Endodermal cell (in vitro differentiated cells): ENCODE measurements at regions not wholly inside any gene's neighbourhood (a gene's known extent, or its start where the extent isn't known, plus 50 kb on each side); places are given as distances from the start of the nearest gene placed in this dataset.

Experiments used
- DNase-seq: peaks from one replicate; pipeline ENCODE4 v3.0.0-alpha.2; 2017
- H3K27ac ChIP-seq: 2 replicates; pipeline ENCODE4 v1.5.1; 2013; ENCODE audit warnings: mild to moderate bottlenecking, low read depth, low read length, moderate library complexity
- H3K27me3 ChIP-seq: 2 replicates; pipeline ENCODE4 v1.6.1; 2013; ENCODE audit warnings: mild to moderate bottlenecking, low read length, moderate library complexity; ENCODE audit not compliant: insufficient read depth, control insufficient read depth, poor library complexity, severe bottlenecking
- H3K36me3 ChIP-seq: 2 replicates; pipeline ENCODE4 v1.7.0; 2013; ENCODE audit warnings: mild to moderate bottlenecking, low read length, moderate library complexity; ENCODE audit not compliant: control insufficient read depth, insufficient read depth
- H3K4me1 ChIP-seq: one replicate; pipeline ENCODE4 v1.7.0; 2013; ENCODE audit warnings: low read length; ENCODE audit not compliant: control insufficient read depth, insufficient read depth
- H3K4me3 ChIP-seq: 2 replicates; pipeline ENCODE4 v1.5.1; 2013; ENCODE audit warnings: mild to moderate bottlenecking, low read length, moderate library complexity
- H3K9ac ChIP-seq: 2 replicates; pipeline ENCODE4 v1.6.1; 2013; ENCODE audit warnings: mild to moderate bottlenecking, low read length, moderate library complexity; ENCODE audit not compliant: poor library complexity, severe bottlenecking; ENCODE audit errors: extremely low read depth
- H3K9me3 ChIP-seq: 2 replicates; pipeline ENCODE4 v1.6.1; 2013; ENCODE audit warnings: mild to moderate bottlenecking, low read length, moderate library complexity; ENCODE audit not compliant: control insufficient read depth
- H3K27ac Mint-ChIP-seq: 2 replicates; pipeline ENCODE4 v1.8.0; 2020; ENCODE audit warnings: mixed read lengths
- H3K27me3 Mint-ChIP-seq: 2 replicates; pipeline ENCODE4 v1.8.0; 2021; ENCODE audit warnings: mild to moderate bottlenecking, mixed read lengths; ENCODE audit not compliant: insufficient read depth
- H3K36me3 Mint-ChIP-seq: 2 replicates; pipeline ENCODE4 v1.8.0; 2020; ENCODE audit warnings: low read depth, mixed read lengths
- H3K4me1 Mint-ChIP-seq: 2 replicates; pipeline ENCODE4 v1.8.0; 2020; ENCODE audit warnings: mixed read lengths
- H3K4me3 Mint-ChIP-seq: 2 replicates; pipeline ENCODE4 v1.8.0; 2020; ENCODE audit warnings: mild to moderate bottlenecking, moderate library complexity, mixed read lengths
- H3K9me3 Mint-ChIP-seq: 2 replicates; pipeline ENCODE4 v1.8.0; 2020; ENCODE audit warnings: mild to moderate bottlenecking, mixed read lengths
- CTCF ChIP-seq: fragments of 200-600 bp; sonication (generic); conservative IDR thresholded peaks from 2 replicates; pipeline ENCODE4 v1.5.0; 2021; ENCODE audit warnings: antibody characterized with exemption, mild to moderate bottlenecking
- WGBS, 2 experiments: methylation state at CpG; one replicate each; pipeline versions ENCODE4 v1.1.5 to v1.1.7; 2013; ENCODE audit warnings: missing lambda C conversion rate in 2 of 2, mixed read lengths in 1 of 2; ENCODE audit not compliant: insufficient coverage in 1 of 2, insufficient read length in 1 of 2; 5-methylcytosine and 5-hydroxymethylcytosine counted together

GRCh38 chr4:99722725-99723124 lies 65.1 kb upstream of the C4orf54 start:
- H3K4me1 Mint-ChIP-seq, result peaks cover 44% of the 10 kb centered on the region
- DNase-seq, result no peak
- WGBS, 2 experiments, result 83 to 100% methylated on average over 1 to 4 of the region's 4 CpGs
- peak overlapping the region; percentile 19 for H3K27ac Mint-ChIP-seq
- no peak overlapping the region for H3K27ac ChIP-seq
- no peak overlapping the region for H3K9ac ChIP-seq
- no peaks in the 10 kb centered on the region for H3K36me3 ChIP-seq
- no peak overlapping the region for H3K4me3 ChIP-seq
- peaks cover 16% of the 10 kb centered on the region for H3K9me3 ChIP-seq
- no peaks in the 10 kb centered on the region for H3K36me3 Mint-ChIP-seq
- no peak overlapping the region for H3K4me3 Mint-ChIP-seq
- peaks cover 12% of the 10 kb centered on the region for H3K9me3 Mint-ChIP-seq
- H3K27me3 Mint-ChIP-seq, result no peaks in the 10 kb centered on the region
- peaks cover 6% of the 10 kb centered on the region for H3K4me1 ChIP-seq
- TF ChIP-seq CTCF, result no peak
- H3K27me3 ChIP-seq, result no peaks in the 10 kb centered on the region

GRCh38 chr4:99722006-99722405 lies 64.4 kb upstream of the C4orf54 start:
- H3K9me3 ChIP-seq, result peaks cover 9% of the 10 kb centered on the region
- no peaks in the 10 kb centered on the region for H3K27me3 ChIP-seq
- no peak overlapping the region for H3K27ac ChIP-seq
- 92% methylated on average over 1 of the region's 1 CpG; no CpG with 5 or more reads in 1 of the 2 experiments for WGBS, 2 experiments
- no peak overlapping the region for H3K9ac ChIP-seq
- Mint-ChIP-seq H3K36me3 (no peaks in the 10 kb centered on the region), H3K27me3 (no peaks in the 10 kb centered on the region), H3K4me1 (peaks cover 46% of the 10 kb centered on the region), H3K9me3 (peaks cover 6% of the 10 kb centered on the region), H3K27ac (no peak overlapping the region), H3K4me3 (no peak overlapping the region)
- no peak for TF ChIP-seq CTCF
- peaks cover 6% of the 10 kb centered on the region for H3K4me1 ChIP-seq
- no peaks in the 10 kb centered on the region for H3K36me3 ChIP-seq
- DNase-seq, result no peak
- no peak overlapping the region for H3K4me3 ChIP-seq

GRCh38 chr4:99720206-99720605 lies 62.6 kb upstream of the C4orf54 start:
- H3K9me3 ChIP-seq, result no peaks in the 10 kb centered on the region
- no peaks in the 10 kb centered on the region for H3K27me3 ChIP-seq
- Mint-ChIP-seq H3K4me3 (no peak overlapping the region), H3K27ac (no peak overlapping the region), H3K4me1 (peaks cover 53% of the 10 kb centered on the region), H3K36me3 (no peaks in the 10 kb centered on the region), H3K9me3 (no peaks in the 10 kb centered on the region), H3K27me3 (no peaks in the 10 kb centered on the region)
- no peak overlapping the region for H3K27ac ChIP-seq
- H3K9ac ChIP-seq, result no peak overlapping the region
- H3K4me1 ChIP-seq, result peaks cover 16% of the 10 kb centered on the region
- DNase-seq, result no peak
- no peaks in the 10 kb centered on the region for H3K36me3 ChIP-seq
- no peak overlapping the region for H3K4me3 ChIP-seq
- no peak for TF ChIP-seq CTCF
